ENCODE measurements at regions not wholly inside any gene's neighbourhood (a gene's known extent, or its start where the extent isn't known, plus 50 kb on each side); places are given as distances from the start of the nearest gene placed in this dataset.

DNA sequence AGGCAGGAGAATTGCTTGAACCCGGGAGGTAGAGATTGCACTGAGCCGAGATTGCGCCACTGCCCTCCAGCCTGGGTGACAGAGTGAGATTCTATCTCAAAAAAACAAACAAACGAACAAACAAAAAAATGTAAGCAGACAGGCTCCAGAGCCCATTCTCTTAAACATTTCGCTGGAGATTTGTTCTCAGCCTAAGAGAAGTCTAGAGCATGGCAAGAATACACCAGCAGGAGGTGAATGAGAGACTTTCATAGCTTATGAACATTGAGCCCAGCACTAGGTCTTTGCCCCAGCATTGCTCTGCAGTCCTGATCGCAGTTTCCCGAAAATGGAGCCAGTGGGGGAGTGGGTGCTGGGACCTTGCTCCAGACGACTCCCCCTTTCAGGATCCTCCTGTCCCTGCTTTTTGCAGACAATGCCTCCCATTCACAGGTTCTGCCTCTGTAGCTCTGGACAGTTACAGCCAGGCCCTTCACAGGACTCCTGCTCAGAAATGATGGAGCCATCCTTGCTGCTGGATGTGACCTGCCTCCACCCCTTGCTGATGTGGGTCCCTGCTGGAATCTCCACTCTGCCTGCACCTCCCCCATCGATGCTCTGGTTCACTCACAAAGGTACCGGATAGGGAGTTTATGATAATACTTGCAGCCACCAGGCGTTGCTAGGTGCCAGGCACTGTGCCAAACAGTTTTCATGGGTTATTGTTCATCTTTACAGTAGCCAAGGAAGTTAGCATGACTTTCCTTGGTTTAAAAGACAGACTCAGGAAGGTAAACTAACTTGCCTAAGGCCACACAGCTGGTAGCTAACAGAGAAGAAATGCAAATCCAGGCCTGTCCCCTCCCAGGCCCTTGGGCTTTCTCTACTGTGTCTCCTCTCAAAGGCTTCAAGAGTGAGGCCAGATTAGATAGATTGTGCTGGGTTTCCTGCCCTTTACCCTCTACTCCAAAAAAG lies 329.7 kb upstream of the TLE3 start:
- intact Hi-C loops (cut with DNase I) = no loop called here
- Histone ChIP-seq H3K4me1 (ENCODE audit: control insufficient read depth in 2 of 3, insufficient read depth in 2 of 3, low read depth in 1 of 3, low read length in 3 of 3) (no peaks in the 10 kb centered on the region), H3K36me3 (ENCODE audit: control insufficient read depth in 2 of 3, insufficient read depth in 3 of 3, low read length in 3 of 3) (no peaks in the 10 kb centered on the region), H3K27me3 (ENCODE audit: control insufficient read depth, insufficient read depth, low read length) (no peaks in the 10 kb centered on the region), H3K9me3 (ENCODE audit: control insufficient read depth in 2 of 3, insufficient read depth in 1 of 3, low read length in 3 of 3) (peaks cover 0 to 6% (median 0%) of the 10 kb centered on the region in 3 donors), H3K27ac (ENCODE audit: low read depth in 2 of 2, low read length in 2 of 2) (no peak overlapping the region), H3K4me3 (ENCODE audit: low read length in 3 of 3) (no peak overlapping the region), H3K9ac (ENCODE audit: low read length in 3 of 3) (no peak overlapping the region)
- FAIRE-seq (no peak), DNase-seq (no peak)
- TF ChIP-seq, protein P1, sequence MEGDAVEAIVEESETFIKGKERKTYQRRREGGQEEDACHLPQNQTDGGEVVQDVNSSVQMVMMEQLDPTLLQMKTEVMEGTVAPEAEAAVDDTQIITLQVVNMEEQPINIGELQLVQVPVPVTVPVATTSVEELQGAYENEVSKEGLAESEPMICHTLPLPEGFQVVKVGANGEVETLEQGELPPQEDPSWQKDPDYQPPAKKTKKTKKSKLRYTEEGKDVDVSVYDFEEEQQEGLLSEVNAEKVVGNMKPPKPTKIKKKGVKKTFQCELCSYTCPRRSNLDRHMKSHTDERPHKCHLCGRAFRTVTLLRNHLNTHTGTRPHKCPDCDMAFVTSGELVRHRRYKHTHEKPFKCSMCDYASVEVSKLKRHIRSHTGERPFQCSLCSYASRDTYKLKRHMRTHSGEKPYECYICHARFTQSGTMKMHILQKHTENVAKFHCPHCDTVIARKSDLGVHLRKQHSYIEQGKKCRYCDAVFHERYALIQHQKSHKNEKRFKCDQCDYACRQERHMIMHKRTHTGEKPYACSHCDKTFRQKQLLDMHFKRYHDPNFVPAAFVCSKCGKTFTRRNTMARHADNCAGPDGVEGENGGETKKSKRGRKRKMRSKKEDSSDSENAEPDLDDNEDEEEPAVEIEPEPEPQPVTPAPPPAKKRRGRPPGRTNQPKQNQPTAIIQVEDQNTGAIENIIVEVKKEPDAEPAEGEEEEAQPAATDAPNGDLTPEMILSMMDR (IDR thresholded peaks at IDR 0.05; ENCODE audit: borderline replicate concordance, extremely low read depth, insufficient read depth) = no peak

DNA sequence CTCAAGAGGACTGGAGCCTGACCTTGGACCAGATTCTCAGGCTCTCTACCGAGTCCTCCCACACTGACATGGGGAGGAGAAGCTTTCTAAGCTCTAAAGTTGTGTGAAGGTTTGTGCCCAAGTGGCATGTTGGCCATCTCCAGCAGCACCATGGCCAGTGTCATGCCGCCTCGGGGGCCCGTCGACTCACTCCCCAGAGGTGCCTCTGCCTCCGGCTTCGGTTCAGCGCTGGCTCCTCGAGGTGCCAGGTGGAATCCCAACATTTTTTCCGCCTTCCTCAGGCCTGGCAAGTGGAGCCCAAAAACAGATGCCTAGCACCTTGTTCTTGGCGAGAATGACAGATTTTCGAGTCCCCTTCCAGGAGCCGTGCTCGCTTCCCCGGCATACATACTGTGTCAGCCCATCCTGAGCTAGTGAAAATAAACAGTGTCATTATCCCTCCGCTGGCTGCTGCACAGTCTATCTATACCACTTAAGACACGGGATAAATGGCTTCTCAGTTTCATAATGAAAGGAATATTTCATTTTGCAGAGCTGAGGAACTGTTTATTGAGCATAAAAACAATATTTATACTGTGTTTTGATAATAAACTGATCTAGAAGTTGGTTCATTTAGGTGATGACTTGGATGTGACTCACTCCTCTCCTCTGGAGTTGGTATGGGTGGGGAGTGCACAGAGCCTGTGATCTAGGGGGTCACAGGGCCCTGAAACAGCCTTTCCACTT lies 328.5 kb upstream of the TLE3 start:
- TF ChIP-seq, protein P1 (IDR thresholded peaks at IDR 0.05; ENCODE audit: borderline replicate concordance, extremely low read depth, insufficient read depth) = no peak
- intact Hi-C loops (cut with DNase I) = no loop called here
- Histone ChIP-seq H3K27me3 (ENCODE audit: control insufficient read depth, insufficient read depth, low read length) (no peaks in the 10 kb centered on the region), H3K4me1 (ENCODE audit: control insufficient read depth in 2 of 3, insufficient read depth in 2 of 3, low read depth in 1 of 3, low read length in 3 of 3) (no peaks in the 10 kb centered on the region), H3K27ac (ENCODE audit: low read depth in 2 of 2, low read length in 2 of 2) (no peak overlapping the region), H3K9ac (ENCODE audit: low read length in 3 of 3) (no peak overlapping the region), H3K4me3 (ENCODE audit: low read length in 3 of 3) (no peak overlapping the region), H3K36me3 (ENCODE audit: control insufficient read depth in 2 of 3, insufficient read depth in 3 of 3, low read length in 3 of 3) (no peaks in the 10 kb centered on the region), H3K9me3 (ENCODE audit: control insufficient read depth in 2 of 3, insufficient read depth in 1 of 3, low read length in 3 of 3) (peaks cover 0 to 6% (median 0%) of the 10 kb centered on the region in 3 donors)
- no peak for FAIRE-seq
- DNase-seq = no peak

DNA sequence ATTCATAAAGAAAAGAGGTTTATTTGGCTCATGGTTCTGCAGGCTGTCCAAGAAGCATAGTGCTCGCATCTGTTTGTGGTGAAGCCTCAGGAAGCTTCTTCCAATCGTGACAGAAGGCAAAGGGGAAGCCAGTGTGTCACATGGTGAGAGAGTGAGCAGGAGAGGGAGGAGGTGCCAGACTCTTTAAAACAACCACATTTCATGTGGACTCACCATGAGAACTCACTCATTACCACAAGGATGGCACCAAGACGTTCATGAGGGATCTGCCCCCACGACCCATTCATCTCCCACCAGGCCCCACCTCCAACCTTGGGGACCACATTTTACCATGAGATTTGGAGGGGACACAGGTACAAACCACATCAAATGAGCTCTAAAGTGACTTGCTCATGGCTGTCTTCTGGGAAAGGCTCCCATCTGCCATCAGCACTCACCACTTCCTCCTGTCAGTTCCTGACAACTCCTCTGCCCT lies 327.3 kb upstream of the TLE3 start:
- Histone ChIP-seq H3K4me3 (ENCODE audit: low read length in 3 of 3) (no peak overlapping the region), H3K9me3 (ENCODE audit: control insufficient read depth in 2 of 3, insufficient read depth in 1 of 3, low read length in 3 of 3) (peaks cover 0 to 6% (median 0%) of the 10 kb centered on the region in 3 donors), H3K9ac (ENCODE audit: low read length in 3 of 3) (no peak overlapping the region), H3K27me3 (ENCODE audit: control insufficient read depth, insufficient read depth, low read length) (no peaks in the 10 kb centered on the region), H3K4me1 (ENCODE audit: control insufficient read depth in 2 of 3, insufficient read depth in 2 of 3, low read depth in 1 of 3, low read length in 3 of 3) (peaks cover 0 to 3% (median 0%) of the 10 kb centered on the region in 3 donors), H3K36me3 (ENCODE audit: control insufficient read depth in 2 of 3, insufficient read depth in 3 of 3, low read length in 3 of 3) (no peaks in the 10 kb centered on the region), H3K27ac (ENCODE audit: low read depth in 2 of 2, low read length in 2 of 2) (no peak overlapping the region)
- intact Hi-C loops (cut with DNase I) = no loop called here
- FAIRE-seq (no peak), DNase-seq (no peak)
- TF ChIP-seq, protein P1 (IDR thresholded peaks at IDR 0.05; ENCODE audit: borderline replicate concordance, extremely low read depth, insufficient read depth) = no peak
